GM19467 (cell line): ENCODE measurements at regions not wholly inside any gene's neighbourhood (a gene's known extent, or its start where the extent isn't known, plus 50 kb on each side); places are given as distances from the start of the nearest gene placed in this dataset.
"Not testable (repeated sequence)": the region's sequence is repeated elsewhere in the genome, so short reads cannot be mapped to it uniquely, and the experiment has no call there.

Experiments
- ATAC-seq: cut with Tn5 transposase; IDR thresholded peaks from one replicate; pipeline ENCODE4 v1.9.1; 2021; ENCODE audit warnings: mild to moderate bottlenecking, moderate library complexity; ENCODE audit not compliant: unreplicated experiment

DNA sequence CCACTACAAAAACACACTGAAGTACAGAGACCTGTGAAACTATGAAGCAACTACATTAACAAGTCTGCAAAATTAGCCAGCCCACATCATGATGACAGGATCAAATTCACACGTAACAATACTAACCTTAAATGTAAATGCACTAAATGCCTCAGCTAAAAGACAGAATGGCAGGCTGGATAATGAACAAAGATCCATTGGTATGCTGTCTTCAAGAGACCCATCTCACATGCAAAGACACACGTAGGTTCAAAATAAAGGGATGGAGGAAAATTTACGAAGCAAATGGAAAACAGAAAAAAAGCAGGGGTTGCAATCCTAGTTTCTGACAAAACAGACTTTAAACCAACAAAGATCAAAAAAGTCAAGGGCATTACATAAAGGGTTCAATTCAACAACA, 120.1 kb upstream of the OSTN start:
- not testable (repeated sequence) for ATAC-seq

- ATAC-seq, result no peak
Observed at GRCh38 chr3:191076903-191077552, 122.0 kb upstream of the OSTN start.

DNA sequence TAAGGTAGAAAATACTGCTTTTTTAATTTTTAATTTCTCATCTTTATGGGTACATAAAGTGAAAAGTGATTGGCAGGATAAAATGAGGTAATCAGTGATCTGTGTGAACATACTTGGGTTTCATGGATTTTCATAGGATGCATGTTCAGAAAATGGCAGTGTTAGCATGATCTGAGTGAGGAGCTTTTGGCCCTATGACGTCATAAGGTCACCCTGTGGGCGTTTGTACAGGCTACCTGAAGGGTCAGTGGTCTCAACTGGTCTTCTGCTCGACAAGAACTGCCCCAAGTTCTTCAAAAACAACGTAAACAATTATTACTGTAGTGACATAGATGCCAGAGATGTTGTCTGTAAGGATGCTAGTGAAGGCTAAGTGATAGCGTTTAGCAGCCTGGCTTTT, 124.5 kb upstream of the OSTN start:
- ATAC-seq, result no peak

- ATAC-seq, result no peak
Observed at GRCh38 chr3:191070762-191071403, 128.2 kb upstream of the OSTN start.

DNA sequence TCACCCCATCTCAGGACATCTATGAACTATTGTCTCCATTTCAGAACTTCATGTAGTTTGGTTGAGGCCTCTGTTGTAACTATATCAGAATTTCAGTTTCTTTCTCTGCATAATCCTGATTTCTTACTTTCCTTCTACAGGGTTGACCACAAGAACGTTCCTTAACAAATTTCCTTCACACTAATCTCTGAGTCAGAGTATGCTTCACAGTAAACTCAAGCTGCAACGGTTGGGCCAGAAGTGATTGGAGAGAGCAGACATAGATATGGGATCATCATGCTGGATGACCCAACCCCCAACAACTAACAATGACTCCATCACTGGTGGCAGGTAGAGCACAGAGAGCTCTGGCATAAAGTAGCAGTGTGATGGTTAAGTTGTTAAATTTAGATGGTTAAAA, 128.8 kb upstream of the OSTN start:
- ATAC-seq, result no peak

- ATAC-seq, result no peak
Observed at GRCh38 chr3:191068946-191069813, 129.9 kb upstream of the OSTN start.

DNA sequence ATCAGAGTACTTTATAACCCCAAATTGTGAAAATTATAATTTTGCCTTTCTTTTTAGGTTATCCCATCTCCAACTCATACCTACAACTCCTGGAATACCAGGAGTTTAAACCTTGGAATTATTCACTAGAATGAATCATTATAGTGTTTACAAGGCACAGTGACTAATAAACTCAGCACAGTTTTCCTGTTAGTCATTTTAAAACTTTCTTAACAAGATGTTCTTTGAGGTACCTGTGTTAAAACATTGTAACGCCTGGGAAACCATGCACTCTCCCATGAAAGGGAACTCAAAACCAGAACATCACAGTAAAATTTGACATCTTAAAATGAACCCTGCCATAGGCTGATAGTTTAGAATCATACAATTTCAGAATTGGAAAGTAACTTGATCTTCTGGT, 132.4 kb upstream of the OSTN start:
- ATAC-seq, result no peak

- ATAC-seq, result no peak
Observed at GRCh38 chr3:191065181-191065805, 133.7 kb upstream of the OSTN start.

- peak; percentile 63 for ATAC-seq
Observed at GRCh38 chr3:191051037-191051436, 148.0 kb upstream of the OSTN start.

DNA sequence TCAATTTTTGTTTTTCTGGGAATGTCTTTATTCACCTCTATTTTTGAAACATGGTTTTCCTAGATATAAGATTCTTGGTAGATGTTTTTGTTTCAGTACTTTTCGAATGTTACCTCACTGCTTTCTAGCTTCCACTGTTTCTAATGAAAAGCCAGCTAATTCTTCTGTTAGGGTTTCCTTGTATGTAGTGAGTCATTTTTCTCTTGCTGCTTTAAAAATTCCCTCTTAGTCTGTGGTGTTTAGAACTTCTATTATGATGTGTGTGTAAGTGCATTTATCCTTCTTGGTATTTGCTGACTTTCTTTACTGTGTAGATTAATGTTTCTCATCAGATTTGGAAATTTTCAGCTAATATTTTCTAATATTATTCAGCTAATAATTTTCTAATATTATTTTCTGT, 151.1 kb upstream of the OSTN start:
- ATAC-seq, result no peak

DNA sequence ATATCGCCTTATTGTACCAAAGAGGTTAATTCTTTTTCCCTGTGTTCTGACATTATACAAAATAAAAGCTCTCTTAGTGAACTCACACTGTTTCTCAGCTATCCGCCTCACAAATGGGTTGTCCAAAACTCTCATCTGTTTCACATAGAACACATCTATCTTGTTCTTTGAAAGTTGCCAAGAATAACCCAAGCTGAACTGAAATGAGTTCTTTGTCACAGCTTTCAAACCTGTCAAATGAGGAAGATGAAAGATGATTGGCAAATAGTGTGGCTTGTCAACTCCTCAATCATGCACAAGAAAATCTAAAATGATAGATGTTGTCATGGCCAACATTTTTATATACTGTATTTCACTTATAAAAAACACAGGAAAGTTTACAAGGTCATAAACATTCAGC, 168.1 kb upstream of the OSTN start:
- ATAC-seq, result no peak

- no peak for ATAC-seq
Observed at GRCh38 chr3:191030491-191030890, 168.0 kb upstream of the GMNC start.

DNA sequence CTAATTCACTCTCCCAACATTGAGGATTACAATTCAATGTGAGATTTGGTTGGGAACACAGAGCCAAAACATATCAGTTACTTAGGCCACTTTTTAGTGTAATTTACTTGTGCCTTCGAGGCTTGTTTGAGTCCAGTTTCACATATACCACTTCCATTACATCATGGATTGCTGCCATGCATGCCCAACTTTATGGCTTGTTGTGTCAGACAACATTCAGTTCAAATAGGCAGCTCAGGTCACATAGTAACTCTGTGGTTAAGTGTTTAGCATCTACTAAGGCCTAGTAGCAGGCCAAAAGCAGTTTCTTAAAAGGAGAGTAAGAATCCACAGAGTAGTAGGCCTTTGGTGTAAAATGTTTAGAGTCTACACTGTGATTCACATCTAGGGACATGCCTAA, 164.3 kb upstream of the GMNC start:
- ATAC-seq, result no peak

DNA sequence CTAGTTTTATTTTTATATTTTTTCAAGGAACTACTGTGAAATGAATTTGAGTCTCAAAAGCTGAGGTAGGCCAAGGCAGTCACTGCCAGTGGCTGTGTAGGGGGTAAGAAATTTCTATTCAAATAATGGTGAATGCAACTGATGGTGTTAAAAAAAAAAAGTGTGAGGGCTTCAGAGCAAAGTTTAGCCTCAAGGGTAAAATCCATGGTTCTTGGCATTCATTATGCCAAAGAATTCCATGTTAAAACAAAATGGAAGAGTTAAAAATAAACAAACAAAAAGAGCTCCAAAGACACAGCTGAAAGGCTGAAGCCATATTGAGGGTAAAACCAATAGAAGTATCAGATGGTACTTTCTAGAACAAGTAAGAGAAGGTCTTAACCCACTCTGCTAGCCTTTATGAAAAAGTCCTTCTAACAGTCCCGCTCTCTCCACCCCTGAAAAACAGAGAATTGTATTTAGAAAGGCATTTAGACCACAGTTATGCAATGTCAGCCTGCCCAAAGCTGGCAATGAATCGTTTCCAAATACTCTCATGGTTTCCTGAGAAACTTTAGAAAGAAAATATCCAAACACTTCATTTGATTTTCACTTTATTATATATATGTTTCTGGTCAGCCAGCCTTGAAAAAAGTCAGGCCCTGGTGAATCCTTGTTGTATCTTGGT, 158.4 kb upstream of the GMNC start:
- ATAC-seq, result no peak

DNA sequence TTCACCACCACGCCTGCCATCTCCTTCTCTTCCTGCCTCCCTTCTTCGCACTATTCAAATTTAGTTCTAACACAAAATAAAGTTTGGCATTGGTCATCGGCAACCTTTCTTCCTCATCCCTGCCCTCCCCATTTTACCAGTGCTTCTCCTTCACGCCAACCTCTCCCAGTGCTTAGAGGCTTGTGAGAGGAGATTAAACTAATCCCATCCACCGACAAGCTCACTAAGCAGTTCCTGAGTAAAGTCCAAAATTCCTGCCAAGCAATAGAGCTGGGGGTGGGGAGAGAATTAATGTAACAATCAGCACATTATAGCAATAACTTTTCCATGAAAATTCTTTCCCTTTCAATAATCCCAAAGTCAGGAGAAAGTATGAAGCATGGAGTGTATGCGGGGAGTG, 157.4 kb upstream of the GMNC start:
- ATAC-seq, result no peak

DNA sequence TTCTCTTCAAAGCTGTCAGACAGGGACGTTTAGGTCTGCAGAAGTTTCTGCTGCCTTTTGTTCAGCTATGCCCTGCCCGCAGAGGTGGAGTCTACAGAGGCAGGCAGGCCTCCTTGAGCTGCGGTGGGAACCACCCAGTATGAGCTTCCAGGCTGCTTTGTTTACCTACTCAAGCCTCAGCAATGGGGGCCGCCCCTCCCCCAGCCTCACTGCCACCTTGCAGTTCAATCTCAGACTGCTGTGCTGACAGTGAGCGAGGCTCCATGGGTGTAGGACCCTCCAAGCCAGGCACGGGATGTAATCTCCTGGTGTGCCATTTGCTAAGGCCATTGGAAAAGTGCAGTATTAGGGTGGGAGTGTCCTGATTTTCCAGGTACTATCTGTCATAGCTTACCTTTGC, 153.5 kb upstream of the GMNC start:
- not testable (repeated sequence) for ATAC-seq

GRCh38 chr3:191008074-191008473, 145.6 kb upstream of the GMNC start:
- ATAC-seq, result no peak

GRCh38 chr3:191005790-191006189, 143.3 kb upstream of the GMNC start:
- ATAC-seq, result no peak

DNA sequence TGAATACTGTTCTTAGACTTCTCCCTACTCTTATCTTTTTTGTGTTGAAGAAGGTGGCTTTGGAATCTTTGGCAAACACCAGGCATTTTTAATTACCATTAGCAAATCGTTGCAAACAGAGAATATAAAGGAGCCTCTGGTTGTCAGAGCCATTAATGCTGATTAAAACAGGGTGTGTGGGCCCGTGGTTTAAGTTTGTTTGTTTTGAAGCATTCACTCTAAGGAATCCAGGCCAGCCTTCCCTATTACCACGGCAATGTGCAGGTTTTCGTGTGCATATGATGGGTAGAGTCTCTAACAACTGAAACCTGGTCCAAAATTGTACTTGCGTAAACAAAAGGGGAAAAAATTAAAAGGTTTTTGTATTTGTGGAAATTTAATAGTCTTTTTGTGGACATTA, 141.2 kb upstream of the GMNC start:
- no peak for ATAC-seq

- no peak for ATAC-seq
Observed at GRCh38 chr3:190996181-190996775, 133.8 kb upstream of the GMNC start.

DNA sequence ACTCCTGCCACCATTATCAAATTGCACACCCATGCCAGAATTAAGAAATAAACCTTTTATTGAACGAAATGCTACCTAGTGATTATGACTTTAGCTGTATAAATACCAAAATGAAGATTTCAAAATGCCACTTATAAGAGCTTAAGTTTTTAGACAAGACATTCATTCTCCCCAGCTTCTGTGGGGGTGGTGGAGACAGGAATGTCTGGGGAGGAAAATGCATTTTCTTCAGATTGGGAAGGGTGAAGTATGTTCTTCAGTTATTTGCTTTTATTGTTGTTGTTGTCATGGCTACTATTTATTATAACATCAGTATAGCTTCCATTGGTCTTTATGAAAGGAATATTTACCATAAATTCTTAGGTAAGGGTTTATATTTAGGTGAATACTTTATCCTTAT, 132.7 kb upstream of the GMNC start:
- ATAC-seq, result no peak
